ENCODE measurements at regions not wholly inside any gene's neighbourhood (a gene's known extent, or its start where the extent isn't known, plus 50 kb on each side); places are given as distances from the start of the nearest gene placed in this dataset.
"Not testable (repeated sequence)": the region's sequence is repeated elsewhere in the genome, so short reads cannot be mapped to it uniquely, and the experiment has no call there.

DNA sequence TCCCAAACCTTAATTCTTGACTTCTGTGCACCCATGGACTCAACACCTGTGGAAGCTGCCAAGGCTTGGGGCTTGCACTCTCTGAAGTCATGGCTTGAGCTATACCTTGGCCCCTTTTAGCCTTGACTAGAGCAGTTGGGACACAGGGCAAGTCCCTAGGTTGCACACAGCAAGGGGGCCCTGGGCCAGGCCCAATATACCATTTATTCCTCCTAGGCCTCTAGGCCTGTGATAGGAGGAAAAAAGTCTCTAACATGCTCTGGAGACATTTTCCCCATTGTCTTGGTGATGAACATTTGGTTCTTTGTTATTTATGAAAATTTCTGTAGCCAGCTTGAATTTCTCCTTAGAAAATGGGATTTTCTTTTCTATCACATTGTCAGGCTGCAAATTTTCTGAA is 186.1 kb downstream of the SEMA6D start:
- peaks cover 14% of the 10 kb centered on the region for H3K9me3 Mint-ChIP-seq
- no peak overlapping the region for H3K27ac Mint-ChIP-seq
- no peak for ATAC-seq
- no peak overlapping the region for H3K4me3 Mint-ChIP-seq
- DNase-seq (ENCODE audit: low spot score) = no peak
- H3K36me3 Mint-ChIP-seq = peaks cover 5% of the 10 kb centered on the region
- H3K27me3 Mint-ChIP-seq = peaks cover 0 to 2% of the 10 kb centered on the region in 2 donors
- H3K4me1 Mint-ChIP-seq (ENCODE audit: low read depth in 2 of 2) = no peaks in the 10 kb centered on the region

DNA sequence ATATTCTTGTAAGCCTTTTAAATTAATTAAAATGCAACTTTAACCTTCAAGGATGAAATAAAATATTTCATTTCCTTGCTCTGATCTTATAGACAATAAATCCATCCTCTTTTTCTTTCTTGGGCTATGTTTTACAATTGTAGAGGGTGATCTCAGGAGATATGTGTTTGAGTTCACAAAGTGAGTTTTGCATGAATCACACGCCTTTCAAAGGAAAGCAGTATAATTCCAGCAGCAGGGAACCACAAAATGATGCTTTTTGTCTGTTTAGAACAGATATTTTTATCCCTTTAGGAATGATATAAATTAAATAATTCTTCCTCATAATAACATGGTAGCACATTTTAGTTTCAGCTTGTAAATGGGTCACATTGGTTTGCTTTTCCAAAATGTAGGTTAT is 191.2 kb downstream of the SEMA6D start:
- ATAC-seq = no peak
- Mint-ChIP-seq H3K4me1 (ENCODE audit: low read depth in 2 of 2) (no peaks in the 10 kb centered on the region), H3K27me3 (no peaks in the 10 kb centered on the region), H3K27ac (no peak overlapping the region), H3K9me3 (peaks cover 8% of the 10 kb centered on the region), H3K4me3 (no peak overlapping the region), H3K36me3 (peaks cover 5% of the 10 kb centered on the region)
- no peak for DNase-seq (ENCODE audit: low spot score)

DNA sequence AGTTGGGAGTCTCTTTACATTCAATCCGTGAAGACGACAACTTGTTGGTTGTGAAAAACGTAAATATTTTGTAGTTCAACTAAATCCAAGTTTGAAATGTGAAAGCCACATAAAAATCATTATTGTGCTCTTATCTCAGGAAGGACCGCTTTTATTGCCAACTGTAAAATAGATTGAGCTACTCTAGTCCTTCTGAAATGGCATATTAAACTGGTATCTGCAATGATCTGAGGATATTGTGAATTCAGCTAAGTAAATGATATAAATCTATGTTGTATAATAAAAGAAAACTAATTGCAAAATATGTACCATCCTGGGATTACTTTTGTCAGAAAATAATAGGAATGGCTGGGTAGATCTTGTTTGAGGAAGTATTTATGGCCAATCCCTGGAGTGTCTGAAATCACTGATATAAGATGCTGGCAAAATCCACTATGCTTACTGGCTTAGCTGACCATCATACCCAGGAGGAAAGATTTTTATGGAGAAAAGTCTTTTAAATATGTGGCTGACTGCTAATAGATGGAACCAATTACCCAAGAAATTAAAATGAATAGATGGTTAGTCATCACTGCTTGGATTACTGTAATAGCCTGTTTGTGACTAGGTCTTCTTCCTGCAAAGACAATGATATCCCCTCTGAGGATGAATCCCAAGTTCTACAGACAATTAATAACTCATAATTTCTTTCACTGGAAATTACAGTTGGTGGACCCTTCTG is 191.8 kb downstream of the SEMA6D start:
- ATAC-seq = no peak
- Mint-ChIP-seq H3K27me3 (no peaks in the 10 kb centered on the region), H3K4me1 (ENCODE audit: low read depth in 2 of 2) (no peaks in the 10 kb centered on the region), H3K36me3 (no peaks in the 10 kb centered on the region), H3K27ac (no peak overlapping the region), H3K9me3 (peaks cover 3% of the 10 kb centered on the region), H3K4me3 (no peak overlapping the region)
- no peak for DNase-seq (ENCODE audit: low spot score)

DNA sequence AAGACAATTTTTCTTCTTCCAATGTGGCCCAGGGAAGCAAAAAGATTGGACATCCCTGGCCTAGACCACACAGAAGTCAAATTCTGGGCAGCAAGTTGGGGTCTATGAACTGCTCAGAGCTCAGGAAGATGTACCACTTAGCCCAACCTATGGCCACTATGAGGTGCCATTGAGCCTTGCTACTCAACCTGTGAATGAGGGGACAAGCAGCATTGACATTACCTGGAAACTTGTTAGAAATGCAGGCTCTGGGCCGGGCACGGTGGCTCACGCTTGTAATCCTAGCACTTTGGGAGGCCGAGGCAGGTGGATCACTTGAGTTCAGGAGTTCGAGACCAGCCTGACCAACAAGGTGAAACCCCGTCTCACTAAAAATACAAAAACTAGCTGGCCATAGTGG is 195.6 kb downstream of the SEMA6D start:
- not testable (repeated sequence) for H3K4me1 Mint-ChIP-seq (ENCODE audit: low read depth in 2 of 2); H3K4me3 Mint-ChIP-seq; H3K27ac Mint-ChIP-seq; H3K36me3 Mint-ChIP-seq; ATAC-seq; H3K9me3 Mint-ChIP-seq; DNase-seq (ENCODE audit: low spot score); H3K27me3 Mint-ChIP-seq

DNA sequence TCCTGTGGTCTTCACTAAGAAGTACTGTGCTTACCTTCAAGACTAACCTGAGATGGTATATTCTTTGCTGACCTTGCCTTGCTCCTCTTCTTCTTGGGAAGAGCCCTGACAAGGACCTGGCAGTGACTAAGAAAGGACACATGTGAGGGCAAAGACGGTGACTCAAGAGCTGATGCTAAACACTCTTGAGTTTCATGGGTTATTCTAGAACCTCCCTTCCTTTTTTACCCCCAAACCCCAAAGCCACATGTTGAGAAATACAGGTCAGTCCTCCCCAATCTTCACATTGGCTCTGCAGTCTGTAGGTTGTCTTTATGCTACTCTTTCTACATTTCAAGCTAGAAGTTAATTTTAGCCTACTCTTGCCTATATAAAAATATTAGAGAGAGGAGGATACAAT is 200.6 kb downstream of the SEMA6D start:
- no peaks in the 10 kb centered on the region for H3K36me3 Mint-ChIP-seq

DNA sequence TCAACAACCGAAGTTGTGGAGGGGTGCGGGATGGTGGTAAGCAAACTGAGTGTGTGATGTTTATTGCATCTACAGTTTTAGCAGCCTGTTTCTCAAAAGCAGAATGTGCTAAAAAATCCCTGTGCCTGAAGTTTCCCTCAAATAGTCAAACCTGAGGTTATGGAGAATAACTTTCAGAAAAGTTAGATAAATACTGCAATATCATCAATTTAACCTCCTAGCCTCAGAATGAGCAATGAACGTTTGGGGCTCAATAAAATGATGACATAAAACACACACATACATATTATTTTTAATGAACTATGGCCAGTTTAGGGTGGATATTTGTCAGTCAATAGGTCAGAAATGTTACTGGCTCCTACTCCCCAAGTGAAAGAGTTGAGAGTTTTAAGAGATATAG is 201.6 kb downstream of the SEMA6D start:
- no peak overlapping the region for H3K27ac Mint-ChIP-seq

More for the DNA sequence above, 200.6 kb downstream of the SEMA6D start:
- DNase-seq (ENCODE audit: low spot score) (no peak), ATAC-seq (no peak)
- Mint-ChIP-seq H3K27me3 (no peaks in the 10 kb centered on the region), H3K27ac (no peak overlapping the region), H3K4me3 (no peak overlapping the region), H3K4me1 (ENCODE audit: low read depth in 2 of 2) (no peaks in the 10 kb centered on the region), H3K9me3 (no peaks in the 10 kb centered on the region)

DNA sequence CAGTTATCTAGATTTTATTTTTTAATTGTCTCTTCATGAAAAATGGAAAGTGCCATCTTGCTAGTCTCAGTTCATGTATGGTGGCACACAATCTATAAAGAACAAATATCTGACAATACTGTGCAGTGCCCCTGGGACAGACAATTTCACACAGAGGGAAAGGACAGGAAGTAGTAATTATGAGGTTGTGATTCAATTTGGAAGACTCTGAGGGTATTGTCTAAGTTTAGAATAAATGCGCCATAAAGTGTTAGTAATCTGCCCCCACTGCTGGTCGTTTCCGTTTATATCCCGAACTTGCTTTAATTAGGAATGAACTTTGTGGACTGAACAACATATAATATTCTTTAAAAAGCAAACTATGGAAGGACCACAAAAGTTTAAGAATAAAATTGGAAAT is 196.4 kb upstream of the SLC24A5 start:
- ATAC-seq = no peak
- no peak overlapping the region for H3K27ac Mint-ChIP-seq
- no peaks in the 10 kb centered on the region for H3K9me3 Mint-ChIP-seq
- DNase-seq (ENCODE audit: low spot score) = no peak
- H3K36me3 Mint-ChIP-seq = no peaks in the 10 kb centered on the region
- no peaks in the 10 kb centered on the region for H3K27me3 Mint-ChIP-seq
- no peaks in the 10 kb centered on the region for H3K4me1 Mint-ChIP-seq (ENCODE audit: low read depth in 2 of 2)
- no peak overlapping the region for H3K4me3 Mint-ChIP-seq

More for the DNA sequence above, 201.6 kb downstream of the SEMA6D start:
- H3K9me3 Mint-ChIP-seq = no peaks in the 10 kb centered on the region
- no peaks in the 10 kb centered on the region for H3K27me3 Mint-ChIP-seq
- ATAC-seq (no peak), DNase-seq (ENCODE audit: low spot score) (no peak)
- no peaks in the 10 kb centered on the region for H3K36me3 Mint-ChIP-seq
- no peaks in the 10 kb centered on the region for H3K4me1 Mint-ChIP-seq (ENCODE audit: low read depth in 2 of 2)
- no peak overlapping the region for H3K4me3 Mint-ChIP-seq

DNA sequence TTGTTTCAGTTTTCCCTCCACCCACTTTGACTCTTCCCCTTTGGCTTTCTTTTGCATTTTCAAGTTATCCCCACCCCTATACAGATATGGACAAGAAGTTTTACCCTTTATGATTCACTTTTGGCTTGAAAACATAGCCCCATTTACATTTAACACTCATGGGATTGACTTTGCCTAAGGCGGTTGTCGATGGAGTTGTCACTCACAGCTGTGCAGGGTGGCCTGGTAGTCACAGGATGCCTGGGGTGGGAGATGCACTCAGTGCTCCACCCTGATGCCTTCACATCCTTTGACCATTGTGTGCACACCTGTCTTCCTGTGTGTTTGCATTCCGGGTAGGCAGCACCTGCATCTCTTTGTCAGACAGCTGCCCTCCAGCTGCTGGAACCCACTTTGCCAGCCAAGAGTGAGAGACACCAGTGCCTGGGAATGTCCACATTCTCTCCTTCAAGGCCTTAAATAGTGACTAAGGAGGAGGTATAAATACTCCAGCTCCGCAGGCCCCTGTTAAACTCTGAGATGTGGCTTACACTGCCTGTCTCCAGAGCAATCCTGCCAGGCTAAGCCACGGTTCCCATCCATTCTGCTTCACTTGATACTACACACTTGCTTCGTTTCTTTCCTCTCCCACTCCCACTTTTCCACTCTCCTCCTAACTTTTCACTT is 191.5 kb upstream of the SLC24A5 start:
- DNase-seq (ENCODE audit: low spot score) = no peak
- Mint-ChIP-seq H3K27me3 (peaks cover 2 to 3% of the 10 kb centered on the region in 2 donors), H3K4me1 (ENCODE audit: low read depth in 2 of 2) (no peaks in the 10 kb centered on the region), H3K4me3 (no peak overlapping the region), H3K36me3 (no peaks in the 10 kb centered on the region), H3K9me3 (no peaks in the 10 kb centered on the region), H3K27ac (no peak overlapping the region)
- ATAC-seq = no peak

DNA sequence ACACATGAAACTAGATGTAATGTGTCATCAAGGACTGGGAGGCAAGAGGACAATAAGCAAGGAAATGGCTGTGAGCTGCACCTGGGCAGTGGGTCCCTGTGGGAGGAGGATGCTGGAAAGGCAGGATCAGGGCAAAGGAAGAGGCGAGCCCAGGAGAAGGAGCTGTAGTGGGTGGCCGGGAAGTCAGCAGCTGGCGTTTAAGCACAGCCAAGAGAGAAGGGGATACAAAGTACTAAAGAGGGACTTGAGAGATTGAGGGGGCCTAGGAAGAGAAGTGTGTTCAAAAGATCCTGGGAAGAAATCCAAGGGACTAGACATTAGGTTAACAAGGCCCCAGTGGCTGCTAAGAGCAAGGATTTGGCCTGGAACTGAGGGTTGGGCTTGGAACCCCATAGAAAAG is 188.5 kb upstream of the SLC24A5 start:
- DNase-seq (ENCODE audit: low spot score) (no peak), ATAC-seq (peak in 1 of 2 donors; percentile 15)
- Mint-ChIP-seq H3K9me3 (peaks cover 7% of the 10 kb centered on the region), H3K36me3 (no peaks in the 10 kb centered on the region), H3K27me3 (peaks cover 7 to 10% of the 10 kb centered on the region in 2 donors), H3K4me3 (no peak overlapping the region), H3K4me1 (ENCODE audit: low read depth in 2 of 2) (no peaks in the 10 kb centered on the region), H3K27ac (no peak overlapping the region)

DNA sequence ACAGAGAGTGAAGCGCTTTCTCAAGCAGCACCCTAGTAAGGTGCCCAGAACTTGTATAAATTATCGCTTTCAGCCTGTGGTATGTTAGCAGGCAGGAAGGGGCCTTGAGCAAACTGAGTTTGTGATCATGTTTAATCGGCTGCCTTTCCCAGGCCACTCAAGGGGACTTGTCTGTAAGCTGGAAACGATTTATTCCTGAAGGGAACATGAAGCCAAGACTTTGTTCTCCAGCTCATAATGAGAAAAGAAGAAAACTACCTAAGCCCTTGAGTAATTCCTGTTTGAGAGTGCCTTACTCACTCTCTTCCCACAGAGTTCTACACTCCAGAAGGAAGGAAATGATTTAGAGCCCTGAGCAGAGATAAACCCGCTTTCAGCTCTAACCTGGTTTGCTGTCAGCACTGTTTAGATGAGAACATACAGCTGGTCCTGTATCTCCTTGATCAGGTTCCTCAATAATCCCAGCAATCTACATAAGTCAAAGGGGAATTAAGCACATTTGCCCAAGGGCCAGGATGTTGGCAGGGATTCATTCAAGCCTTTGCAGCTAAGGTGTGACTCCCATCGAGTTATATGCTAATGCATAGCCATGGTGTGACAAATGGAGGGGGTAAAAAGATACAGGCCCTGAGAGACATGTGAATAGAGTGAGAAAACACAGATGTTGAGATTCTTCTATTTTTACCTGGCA is 187.7 kb upstream of the SLC24A5 start:
- Mint-ChIP-seq H3K27me3 (peaks cover 7 to 10% of the 10 kb centered on the region in 2 donors), H3K36me3 (no peaks in the 10 kb centered on the region), H3K9me3 (peaks cover 7% of the 10 kb centered on the region), H3K27ac (no peak overlapping the region), H3K4me1 (ENCODE audit: low read depth in 2 of 2) (no peaks in the 10 kb centered on the region), H3K4me3 (no peak overlapping the region)
- ATAC-seq (no peak), DNase-seq (ENCODE audit: low spot score) (no peak)

DNA sequence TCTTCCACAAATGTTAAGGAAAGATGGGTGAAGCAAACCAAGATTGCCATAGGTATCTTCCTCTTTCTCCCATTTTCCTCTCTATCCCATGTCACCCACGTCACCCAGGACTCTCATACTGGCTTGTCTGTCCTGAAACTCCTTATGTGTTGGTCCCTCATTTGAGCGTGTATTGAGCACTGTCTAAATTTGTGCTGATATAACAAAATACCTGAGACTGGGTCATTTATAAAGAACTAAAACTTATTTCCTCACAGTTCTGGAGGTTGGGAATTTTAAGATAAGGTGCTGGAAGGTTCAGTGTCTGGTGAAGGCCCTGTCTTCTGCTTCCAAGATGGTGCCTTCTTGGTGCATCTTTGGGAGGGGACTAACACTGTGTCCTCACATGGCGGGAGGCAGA is 186.9 kb upstream of the SLC24A5 start:
- peaks cover 7 to 10% of the 10 kb centered on the region in 2 donors for H3K27me3 Mint-ChIP-seq
- H3K36me3 Mint-ChIP-seq = no peaks in the 10 kb centered on the region
- H3K27ac Mint-ChIP-seq = no peak overlapping the region
- DNase-seq (ENCODE audit: low spot score) (no peak), ATAC-seq (no peak)
- peaks cover 7% of the 10 kb centered on the region for H3K9me3 Mint-ChIP-seq
- no peaks in the 10 kb centered on the region for H3K4me1 Mint-ChIP-seq (ENCODE audit: low read depth in 2 of 2)
- H3K4me3 Mint-ChIP-seq = no peak overlapping the region

DNA sequence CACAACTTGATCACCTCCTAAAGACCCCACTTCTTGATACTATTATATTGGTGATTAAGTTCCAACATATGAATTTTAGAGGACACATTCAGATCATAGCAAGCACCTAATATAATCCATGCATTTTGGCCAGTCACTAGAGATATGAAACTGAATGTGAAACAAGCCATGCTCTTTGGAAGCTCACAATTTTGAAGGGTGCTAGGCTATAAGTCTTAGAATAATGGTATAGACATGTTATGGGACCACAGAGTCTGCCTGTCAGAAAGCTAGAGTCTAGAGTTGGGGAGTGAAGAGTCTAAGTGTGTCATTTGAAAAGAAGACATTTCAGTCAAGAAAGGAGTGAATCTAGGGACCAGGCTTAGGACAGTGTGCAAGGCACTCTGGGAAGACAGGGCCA is 186.4 kb upstream of the SLC24A5 start:
- Mint-ChIP-seq H3K4me1 (ENCODE audit: low read depth in 2 of 2) (no peaks in the 10 kb centered on the region), H3K4me3 (no peak overlapping the region), H3K36me3 (no peaks in the 10 kb centered on the region), H3K27me3 (peaks cover 7 to 10% of the 10 kb centered on the region in 2 donors), H3K27ac (no peak overlapping the region), H3K9me3 (peaks cover 7% of the 10 kb centered on the region)
- DNase-seq (ENCODE audit: low spot score) = no peak
- ATAC-seq = no peak

DNA sequence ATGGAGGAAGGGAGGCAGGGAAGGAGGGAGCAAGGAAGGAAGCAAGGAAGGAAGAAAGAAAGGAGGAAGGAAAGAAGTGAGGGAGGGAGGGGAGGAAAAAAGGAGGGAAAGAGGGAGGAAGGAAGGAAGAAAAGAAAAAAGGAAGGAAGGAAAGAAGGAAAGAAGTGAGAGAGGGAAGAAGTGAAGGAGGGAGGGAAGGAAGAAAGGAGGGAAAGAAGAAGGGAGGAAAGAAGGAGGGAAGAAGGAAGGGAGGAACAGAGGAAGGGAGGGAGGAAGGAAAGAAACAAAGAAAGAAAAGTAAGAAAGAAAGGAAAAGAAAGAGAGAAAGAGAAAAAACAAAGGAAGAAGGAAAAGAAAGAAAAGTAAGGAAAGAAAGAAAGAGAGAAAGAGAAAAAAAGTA is 183.0 kb upstream of the SLC24A5 start:
- H3K27ac Mint-ChIP-seq = no peak overlapping the region
- no peak overlapping the region for H3K4me3 Mint-ChIP-seq
- H3K9me3 Mint-ChIP-seq = peaks cover 7% of the 10 kb centered on the region
- H3K4me1 Mint-ChIP-seq (ENCODE audit: low read depth in 2 of 2) = no peaks in the 10 kb centered on the region
- no peaks in the 10 kb centered on the region for H3K36me3 Mint-ChIP-seq
- ATAC-seq (no peak), DNase-seq (ENCODE audit: low spot score) (no peak)
- peaks cover 4 to 10% of the 10 kb centered on the region in 2 donors for H3K27me3 Mint-ChIP-seq

DNA sequence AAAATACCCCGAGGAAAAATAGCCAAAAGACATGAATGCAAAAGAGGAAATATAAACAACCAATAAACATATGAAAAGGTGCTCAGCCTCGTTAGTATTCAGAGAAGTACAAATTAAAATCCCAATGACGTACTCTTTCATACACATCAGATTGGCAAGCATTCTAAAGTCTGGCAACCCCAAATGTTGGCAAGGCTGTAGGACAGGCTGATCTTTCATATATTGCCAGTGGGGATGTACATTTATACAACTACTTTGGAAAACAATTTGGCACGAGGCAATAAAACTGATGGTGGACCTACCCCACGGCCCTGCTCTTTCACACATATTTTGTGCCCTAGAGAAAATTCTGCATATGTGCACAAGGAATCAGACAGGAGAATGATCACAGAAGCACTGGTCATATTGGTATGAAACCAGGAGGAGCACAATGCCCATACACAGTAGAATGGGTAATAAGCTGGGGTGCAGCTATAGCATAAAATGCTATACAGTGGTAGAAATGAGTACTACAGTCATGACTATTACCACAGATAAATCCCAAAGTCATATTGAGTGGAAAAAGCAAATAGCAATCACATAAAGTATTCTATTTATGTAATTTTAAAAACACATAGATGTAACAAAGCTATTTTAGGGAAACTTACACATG is 176.0 kb upstream of the SLC24A5 start:
- Mint-ChIP-seq H3K27me3 (peaks cover 0 to 7% of the 10 kb centered on the region in 2 donors), H3K36me3 (no peaks in the 10 kb centered on the region), H3K9me3 (no peaks in the 10 kb centered on the region), H3K27ac (no peak overlapping the region), H3K4me1 (ENCODE audit: low read depth in 2 of 2) (no peaks in the 10 kb centered on the region), H3K4me3 (no peak overlapping the region)
- DNase-seq (ENCODE audit: low spot score) = no peak
- ATAC-seq = no peak

Measured in natural killer cell treated with Interleukin-12 subunit alpha and Interleukin-12 subunit beta and Interleukin-15 and Interleukin-18, amount 100 ng/mL, for 72 hours (primary cell).